VCaP (cell line): ENCODE measurements at regions not wholly inside any gene's neighbourhood (a gene's known extent, or its start where the extent isn't known, plus 50 kb on each side); places are given as distances from the start of the nearest gene placed in this dataset.

ENCODE experiments used
- H3K27ac ChIP-seq: fragments of 450-650 bp; 2 replicates; pipeline ENCODE4 v1.5.1; 2017
- CTCF ChIP-seq: fragments of 450-650 bp; conservative IDR thresholded peaks from 2 replicates; pipeline ENCODE4 v1.5.1; 2017; ENCODE audit warnings: mild to moderate bottlenecking, moderate library complexity

GRCh38 chr2:71891155-71891554, 256.5 kb downstream of the CYP26B1 start:
- no peak for TF ChIP-seq CTCF
- H3K27ac ChIP-seq = no peak overlapping the region

- no peak overlapping the region for H3K27ac ChIP-seq
- TF ChIP-seq CTCF = no peak
These were observed 257.6 kb downstream of the CYP26B1 start for GRCh38 chr2:71889759-71890684.

- H3K27ac ChIP-seq = no peak overlapping the region
- no peak for TF ChIP-seq CTCF
These were observed 258.8 kb downstream of the CYP26B1 start for GRCh38 chr2:71888751-71889445.

- no peak overlapping the region for H3K27ac ChIP-seq
- TF ChIP-seq CTCF = no peak
These were observed 260.5 kb downstream of the CYP26B1 start for GRCh38 chr2:71887196-71887595.

- H3K27ac ChIP-seq = no peak overlapping the region
- TF ChIP-seq CTCF = no peak
These were observed 261.4 kb downstream of the CYP26B1 start for GRCh38 chr2:71886241-71886640.

- TF ChIP-seq CTCF = no peak
- H3K27ac ChIP-seq = peak overlapping the region; percentile 63; the same call in 1 of the 2 replicates
These were observed 263.2 kb downstream of the CYP26B1 start for GRCh38 chr2:71884303-71885042.
